Heart right ventricle (tissue), 16 donors: ENCODE measurements at regions not wholly inside any gene's neighbourhood (a gene's known extent, or its start where the extent isn't known, plus 50 kb on each side); places are given as distances from the start of the nearest gene placed in this dataset.
A peak's percentile ranks its signal among the peaks of the same experiment; 100 is the strongest.
"Not testable (repeated sequence)": the region's sequence is repeated elsewhere in the genome, so short reads cannot be mapped to it uniquely, and the experiment has no call there.

Experiments
- ATAC-seq, 8 donors: fragments of 200-7000 bp; cut with Tn5 transposase; one replicate each; pipeline ENCODE4 v1.9.1; 2020; ENCODE audit warnings: mild to moderate bottlenecking in 8 of 8, moderate library complexity in 8 of 8, moderate number of reproducible peaks in 1 of 8
- DNase-seq, 2 donors: peaks; one replicate each; pipeline ENCODE4 v3.0.0-alpha.2; 2020
- H3K27ac ChIP-seq, 10 donors: fragments of 200-600 bp; sonication (generic) in 2 of 10; one replicate each; pipeline versions ENCODE4 v1.5.0 to v1.8.0; 2020 to 2022; ENCODE audit warnings: mild to moderate bottlenecking in 3 of 10
- H3K27me3 ChIP-seq, 7 donors: fragments of 200-600 bp; one replicate each; pipeline ENCODE4 v1.8.0; 2021 to 2022; ENCODE audit warnings: mild to moderate bottlenecking in 2 of 7
- H3K36me3 ChIP-seq, 9 donors: fragments of 200-600 bp; sonication (generic) in 1 of 9; one replicate each; pipeline versions ENCODE4 v1.5.0 to v1.8.0; 2020 to 2022; ENCODE audit warnings: mild to moderate bottlenecking in 2 of 9
- H3K4me1 ChIP-seq, 9 donors: fragments of 200-600 bp; sonication (generic) in 1 of 9; one replicate each; pipeline versions ENCODE4 v1.5.0 to v1.8.0; 2020 to 2022; ENCODE audit warnings: mild to moderate bottlenecking in 4 of 9
- H3K4me3 ChIP-seq, 10 donors: fragments of 200-600 bp; sonication (generic) in 2 of 10; one replicate each; pipeline versions ENCODE4 v1.5.0 to v1.8.0; 2020 to 2022; ENCODE audit warnings: mild to moderate bottlenecking in 7 of 10, moderate library complexity in 2 of 10
- H3K9me3 ChIP-seq, 11 donors: fragments of 200-600 bp in 10 of 11; sonication (generic) in 2 of 11; one replicate each; pipeline versions ENCODE4 v1.5.0 to v1.8.0; 2013 to 2022; ENCODE audit warnings: mild to moderate bottlenecking in 2 of 11, control low read depth in 1 of 11, moderate library complexity in 1 of 11
- CTCF ChIP-seq, 9 donors: fragments of 200-600 bp; sonication (generic) in 2 of 9; IDR thresholded peaks; one replicate each; pipeline versions ENCODE4 v1.5.0 to v1.8.0; 2021 to 2022; ENCODE audit warnings: antibody characterized with exemption in 9 of 9, mild to moderate bottlenecking in 5 of 9, moderate library complexity in 1 of 9
- WGBS, 2 donors: extraction: QIAGEN DNeasy Blood & Tissue Kit; methylation state at CpG; one replicate each; pipeline ENCODE4 v1.1.7; 2013; ENCODE audit warnings: inconsistent platforms in 1 of 2; 5-methylcytosine and 5-hydroxymethylcytosine counted together
- intact Hi-C, 10 donors: fragments of 100-400 bp; cut with DNase I; formaldehyde crosslinking; loops; one replicate each; pipeline versions ENCODE4 v1.11.1 to v1.14.2; 2022
- donor health status: Arrhythmogenic right ventricular cardiomyopathy.
- donor health status: ischemic (EF 13 %, LVEDD 7.1; RV severe dilation, severe dysfunction).
- donor health status: healthy with polysubstance abuse.
- donor health status: DM: no; HTN: yes; CAD: no.
- donor health status: DM: no; HTN: no; CAD: no.
- donor health status: ischemic (EF 25% LVEDD 6.9; RV normal size, moderate dysfunction).
- donor health status: ischemic (EF 25% LVEDD 5.7; RV mildly dilated, moderate dysfunction).
- donor health status: healthy.
- donor health status: DM: yes; HTN: yes; CAD: no.
- donor health status: Ischemic cardiomyopathy.
- donor health status: ischemic (EF 35%, LVEDD 5.7; RV mildly dilated, moderate dysfunction).
- donor health status: nonischemic (EF 11% LVEDD 7.7; RV severe dilation, severe dysfunction).
- donor health status: DM: yes; HTN: yes; CAD: no.
- donor health status: PGD.
- donor health status: ischemic (EF 29% LVEDD 5.4; RV normal size, mild dysfunction).
- donor health status: nonischemic (EF 23%, LVEDD 6.1; RV moderate dilation, normal function).

GRCh38 chrX:155819966-155820491 lies 61.1 kb upstream of the VAMP7 start:
- ATAC-seq (peak; percentile 72 to 86 (median 80)), DNase-seq (peak in 1 of 2 donors; percentile 78)
- Histone ChIP-seq H3K27me3 (peaks cover 0 to 6% (median 0%) of the 10 kb centered on the region in 7 donors), H3K36me3 (no peaks in the 10 kb centered on the region), H3K9me3 (peaks cover 0 to 13% (median 0%) of the 10 kb centered on the region in 11 donors), H3K27ac (no peak overlapping the region), H3K4me3 (no peak overlapping the region), H3K4me1 (no peaks in the 10 kb centered on the region)
- intact Hi-C loops = loop anchor here in 6 of 10 donors (5.0 to 10.0 kb wide), 3 partner anchors 158 to 725 kb away; no protein-coding TSS in a partner anchor
- TF ChIP-seq CTCF (IDR thresholded peaks at IDR 0.05) = peak; percentile 29 to 78 (median 72)
- WGBS, 2 donors = 59% methylated on average over 3 of the region's 3 CpGs

- Histone ChIP-seq H3K9me3 (peaks cover 0 to 12% (median 0%) of the 10 kb centered on the region in 11 donors), H3K4me1 (no peaks in the 10 kb centered on the region), H3K4me3 (no peak overlapping the region), H3K27me3 (peaks cover 0 to 6% (median 0%) of the 10 kb centered on the region in 7 donors), H3K27ac (no peak overlapping the region), H3K36me3 (no peaks in the 10 kb centered on the region)
- no peak for TF ChIP-seq CTCF (IDR thresholded peaks at IDR 0.05)
- intact Hi-C loops = loop anchor here in 1 of 10 donors (10.0 kb wide), 1 partner anchor 725 kb away; no protein-coding TSS in a partner anchor
- ATAC-seq (no peak), DNase-seq (no peak)
Measured at GRCh38 chrX:155819525-155819924, 61.6 kb upstream of the VAMP7 start.

- ATAC-seq, H3K4me3 ChIP-seq, H3K27ac ChIP-seq, H3K27me3 ChIP-seq, H3K36me3 ChIP-seq, H3K4me1 ChIP-seq, DNase-seq: not testable (repeated sequence)
- 84 to 85% methylated on average over 8 of the region's 8 CpGs for WGBS, 2 donors
- peaks cover 0 to 16% (median under 1%) of the 10 kb centered on the region in 11 donors for H3K9me3 ChIP-seq
- intact Hi-C loops = loop anchor here in 1 of 10 donors (10.0 kb wide), 1 partner anchor 720 kb away; no protein-coding TSS in a partner anchor
Measured at GRCh38 chrX:155814391-155814790, 66.8 kb upstream of the VAMP7 start.

- Histone ChIP-seq H3K27me3 (no peaks in the 10 kb centered on the region), H3K4me3 (no peak overlapping the region), H3K9me3 (no peaks in the 10 kb centered on the region), H3K4me1 (no peaks in the 10 kb centered on the region), H3K36me3 (no peaks in the 10 kb centered on the region), H3K27ac (no peak overlapping the region)
- TF ChIP-seq CTCF (IDR thresholded peaks at IDR 0.05) = no peak
- ATAC-seq (no peak), DNase-seq (no peak)
- intact Hi-C loops = loop anchor here in 3 of 10 donors (1.0 to 10.0 kb wide), 3 partner anchors 12 to 65 kb away; no protein-coding TSS in a partner anchor
- 64 to 67% methylated on average over 1 of the region's 1 CpG for WGBS, 2 donors
Measured at GRCh38 chrX:155779831-155780230, 101.3 kb upstream of the VAMP7 start.

- H3K27me3 ChIP-seq = no peaks in the 10 kb centered on the region
- H3K4me1 ChIP-seq = no peaks in the 10 kb centered on the region
- H3K27ac ChIP-seq = no peak overlapping the region
- H3K36me3 ChIP-seq = peaks cover 0 to 3% (median 0%) of the 10 kb centered on the region in 9 donors
- H3K4me3 ChIP-seq = no peak overlapping the region
- H3K9me3 ChIP-seq = no peaks in the 10 kb centered on the region
- no peak for DNase-seq
- intact Hi-C loops = no loop called here
- no peak for TF ChIP-seq CTCF (IDR thresholded peaks at IDR 0.05)
- ATAC-seq = no peak
- 52% methylated on average over 5 of the region's 5 CpGs for WGBS, 2 donors
Measured at GRCh38 chrX:155778844-155779553, 102.1 kb upstream of the VAMP7 start.
